ENCODE measurements at regions not wholly inside any gene's neighbourhood (a gene's known extent, or its start where the extent isn't known, plus 50 kb on each side); places are given as distances from the start of the nearest gene placed in this dataset.

- TF ChIP-seq ATF2 (IDR thresholded peaks at IDR 0.05; ENCODE audit: low read length), result peak; percentile 79; the same call in 1 of the 2 replicates
- TF ChIP-seq, protein P1, sequence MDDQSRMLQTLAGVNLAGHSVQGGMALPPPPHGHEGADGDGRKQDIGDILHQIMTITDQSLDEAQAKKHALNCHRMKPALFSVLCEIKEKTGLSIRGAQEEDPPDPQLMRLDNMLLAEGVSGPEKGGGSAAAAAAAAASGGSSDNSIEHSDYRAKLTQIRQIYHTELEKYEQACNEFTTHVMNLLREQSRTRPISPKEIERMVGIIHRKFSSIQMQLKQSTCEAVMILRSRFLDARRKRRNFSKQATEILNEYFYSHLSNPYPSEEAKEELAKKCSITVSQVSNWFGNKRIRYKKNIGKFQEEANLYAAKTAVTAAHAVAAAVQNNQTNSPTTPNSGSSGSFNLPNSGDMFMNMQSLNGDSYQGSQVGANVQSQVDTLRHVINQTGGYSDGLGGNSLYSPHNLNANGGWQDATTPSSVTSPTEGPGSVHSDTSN (IDR thresholded peaks at IDR 0.05; ENCODE audit: insufficient replicate concordance, low read depth, low read length), result peak; percentile 90
These were observed 76.9 kb upstream of the TNFSF11 start (continued) for GRCh38 chr13:42496926-42497554.

- H3K9me3 ChIP-seq (replicated peaks; ENCODE audit: control insufficient read depth, insufficient read depth, low read length), result peaks cover 2% of the 10 kb centered on the region; the same call in 2 of the 3 replicates
- H3K4me3 ChIP-seq, result no peak overlapping the region
- WGBS (ENCODE audit: insufficient coverage, insufficient replicate concordance, low lambda C conversion rate, missing lambda C conversion rate), result 3% methylated on average over 1 of the region's 1 CpG
- 0 out of 2 replicates have a peak overlapping the region, but pooled peaks have one; percentile 24 for H3K9ac ChIP-seq (ENCODE audit: control insufficient read depth, insufficient read depth, low read length)
- ChIA-PET POLR2A (no interaction called here), RAD21 (ENCODE audit: unreplicated experiment) (interaction anchor here (0.9 to 1.8 kb wide), 7 partner anchors 19 to 164 kb away, joined by 3 to 11 read pairs (median 3); no protein-coding TSS in a partner anchor), SMC1A (ENCODE audit: uncharacterized antibody, unreplicated experiment) (interaction anchor here (0.7 to 5.1 kb wide), 19 partner anchors 16 to 353 kb away, joined by 3 to 24 read pairs (median 4); no protein-coding TSS in a partner anchor), CTCF (interaction anchor here (0.5 to 3.1 kb wide), 3 partner anchors 13 to 255 kb away, joined by 3 to 15 read pairs (median 3); no protein-coding TSS in a partner anchor)
- DNase-seq (ENCODE audit: low read depth, low spot score) (peak; percentile 88), FAIRE-seq (peak; percentile 77), ATAC-seq (peak; percentile 90)
- no peaks in the 10 kb centered on the region for H4K20me1 ChIP-seq (ENCODE audit: control insufficient read depth, insufficient read depth)
- H3K27ac ChIP-seq (ENCODE audit: control insufficient read depth, insufficient read depth), result peak overlapping the region; percentile 85
- peaks cover 33% of the 10 kb centered on the region for H3K4me1 ChIP-seq (ENCODE audit: control insufficient read depth, insufficient read depth, low read length)
- no peaks in the 10 kb centered on the region for H3K79me2 ChIP-seq (ENCODE audit: control insufficient read depth, insufficient read depth, low read length)
- intact Hi-C loops (cut with micrococcal nuclease; ENCODE audit: unreplicated experiment), result loop anchor here (1.0 to 5.0 kb wide), 6 partner anchors 35 to 225 kb away; partner anchors contain the start of gene AKAP11
- H3K27me3 ChIP-seq (replicated peaks in 1 of 2; ENCODE audit: control insufficient read depth in 2 of 2, insufficient read depth in 2 of 2, low read length in 1 of 2), result no peaks in the 10 kb centered on the region
- no peaks in the 10 kb centered on the region for H3K36me3 ChIP-seq (ENCODE audit: control insufficient read depth in 2 of 2, insufficient read depth in 2 of 2, low read length in 1 of 2)
- H3K4me2 ChIP-seq (ENCODE audit: control insufficient read depth, insufficient read depth), result peak overlapping the region; percentile 24
- peak overlapping the region; percentile 21 for H2AFZ ChIP-seq (ENCODE audit: control insufficient read depth, low read depth, low read length)
- in situ Hi-C loops (cut with MboI), result no loop called here
- no TSS peak for BruUV-seq (replicated peaks)
- TF ChIP-seq ZNF687 (IDR thresholded peaks at IDR 0.05) (no peak), TCF7 (IDR thresholded peaks at IDR 0.05; ENCODE audit: borderline replicate concordance) (no peak; the same call in 1 of the 2 replicates), ZNF217 (IDR thresholded peaks at IDR 0.05) (no peak), ZNF592 (IDR thresholded peaks at IDR 0.05) (no peak), MTA2 (IDR thresholded peaks at IDR 0.05; ENCODE audit: low read depth) (peak; percentile 29; the same call in 1 of the 2 replicates)
- TF ChIP-seq, protein P2, sequence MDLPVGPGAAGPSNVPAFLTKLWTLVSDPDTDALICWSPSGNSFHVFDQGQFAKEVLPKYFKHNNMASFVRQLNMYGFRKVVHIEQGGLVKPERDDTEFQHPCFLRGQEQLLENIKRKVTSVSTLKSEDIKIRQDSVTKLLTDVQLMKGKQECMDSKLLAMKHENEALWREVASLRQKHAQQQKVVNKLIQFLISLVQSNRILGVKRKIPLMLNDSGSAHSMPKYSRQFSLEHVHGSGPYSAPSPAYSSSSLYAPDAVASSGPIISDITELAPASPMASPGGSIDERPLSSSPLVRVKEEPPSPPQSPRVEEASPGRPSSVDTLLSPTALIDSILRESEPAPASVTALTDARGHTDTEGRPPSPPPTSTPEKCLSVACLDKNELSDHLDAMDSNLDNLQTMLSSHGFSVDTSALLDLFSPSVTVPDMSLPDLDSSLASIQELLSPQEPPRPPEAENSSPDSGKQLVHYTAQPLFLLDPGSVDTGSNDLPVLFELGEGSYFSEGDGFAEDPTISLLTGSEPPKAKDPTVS (IDR thresholded peaks at IDR 0.05; ENCODE audit: low read depth, low read length), result no peak
These were observed 76.2 kb upstream of the TNFSF11 start for GRCh38 chr13:42497798-42498197.
